ENCODE measurements at regions not wholly inside any gene's neighbourhood (a gene's known extent, or its start where the extent isn't known, plus 50 kb on each side); places are given as distances from the start of the nearest gene placed in this dataset.
A peak's percentile ranks its signal among the peaks of the same experiment; 100 is the strongest.
"Not testable (repeated sequence)": the region's sequence is repeated elsewhere in the genome, so short reads cannot be mapped to it uniquely, and the experiment has no call there.

DNA sequence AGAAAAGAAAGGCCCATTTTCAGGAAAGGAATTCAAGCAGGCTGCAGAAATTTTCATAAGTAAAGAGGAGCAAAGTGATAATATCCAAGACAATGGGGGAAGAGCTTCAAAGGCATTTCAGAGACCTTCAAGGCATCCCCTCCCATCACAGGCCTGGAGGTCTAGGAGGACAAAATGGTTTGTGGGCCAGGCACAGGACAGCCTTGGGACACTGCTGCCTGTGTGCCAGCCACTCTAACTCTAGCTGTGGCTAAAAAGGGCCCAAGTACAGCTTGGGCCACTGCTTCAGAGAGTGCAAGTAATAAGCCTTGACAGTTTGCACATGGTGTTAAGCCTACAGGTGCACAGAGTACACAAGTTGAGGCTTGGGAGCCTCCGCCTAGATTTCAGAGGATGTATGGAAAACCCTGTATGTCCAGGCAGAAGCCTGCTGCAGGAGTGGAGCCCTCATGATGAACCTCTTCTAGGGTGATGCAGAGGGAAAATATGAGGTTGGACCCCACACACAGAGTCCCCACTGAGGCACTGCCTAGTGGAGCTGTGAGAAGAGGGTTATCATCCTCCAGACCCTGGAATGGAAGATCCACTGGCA is 51.8 kb upstream of the ZSWIM5 start:
- DNase-seq (ENCODE audit: low spot score) = no peak

DNA sequence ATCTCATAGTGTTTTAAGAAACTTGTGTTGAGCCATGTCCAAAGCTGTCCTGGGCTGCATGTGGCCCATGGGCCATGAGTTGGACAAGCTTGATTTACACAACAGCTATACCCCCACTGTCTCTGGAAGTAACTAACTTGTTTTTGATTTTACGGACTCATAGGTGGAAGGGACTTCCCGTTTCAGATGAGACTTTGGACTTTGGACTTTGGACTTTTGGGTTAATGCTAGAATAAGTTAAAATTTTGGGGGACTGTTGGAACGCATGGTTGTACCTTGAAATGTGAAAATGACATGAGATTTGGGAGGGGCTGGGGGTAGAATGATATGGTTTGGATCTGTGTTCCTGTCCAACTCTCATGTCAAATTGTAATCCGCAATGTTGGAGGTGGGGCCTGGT is 52.6 kb upstream of the ZSWIM5 start:
- DNase-seq (ENCODE audit: low spot score) = no peak

DNA sequence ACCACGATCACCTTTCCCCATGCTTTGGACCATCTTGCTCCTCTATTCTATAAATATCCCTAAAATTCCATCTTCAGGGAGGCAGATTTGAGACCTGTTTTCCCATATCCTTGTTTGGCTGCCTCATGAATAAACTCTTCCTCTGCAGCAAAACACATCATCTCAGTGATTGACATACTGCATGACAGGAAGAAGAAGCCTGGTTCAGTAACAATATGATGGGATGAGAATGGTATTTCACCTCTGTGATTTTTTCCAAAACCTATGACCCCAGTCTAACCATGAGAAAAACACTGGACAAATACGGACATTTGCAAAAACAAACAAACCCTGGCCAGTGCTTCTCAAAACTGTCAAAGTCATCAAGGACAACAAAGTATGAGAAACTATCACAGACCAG is 53.8 kb upstream of the ZSWIM5 start:
- DNase-seq (ENCODE audit: low spot score) = no peak

DNA sequence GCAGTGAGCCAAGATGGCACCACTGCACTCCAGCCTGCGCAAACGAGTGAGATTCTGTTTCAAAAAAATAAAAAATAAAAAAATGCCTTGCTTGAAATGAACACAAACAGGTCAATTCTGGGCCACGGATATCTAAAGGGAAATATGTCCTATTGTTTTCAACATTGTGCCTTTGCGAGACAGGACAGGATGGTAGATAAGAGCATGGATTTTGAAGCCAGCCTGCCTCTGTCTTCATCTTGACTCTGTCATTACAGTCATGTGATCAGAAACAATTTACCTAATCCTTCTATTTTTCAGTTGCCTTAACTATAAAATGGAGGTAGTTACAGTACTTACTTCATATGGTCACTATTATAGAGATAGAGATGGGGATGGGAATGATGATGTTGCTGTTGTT is 56.7 kb upstream of the ZSWIM5 start:
- no peak for DNase-seq (ENCODE audit: low spot score)

DNA sequence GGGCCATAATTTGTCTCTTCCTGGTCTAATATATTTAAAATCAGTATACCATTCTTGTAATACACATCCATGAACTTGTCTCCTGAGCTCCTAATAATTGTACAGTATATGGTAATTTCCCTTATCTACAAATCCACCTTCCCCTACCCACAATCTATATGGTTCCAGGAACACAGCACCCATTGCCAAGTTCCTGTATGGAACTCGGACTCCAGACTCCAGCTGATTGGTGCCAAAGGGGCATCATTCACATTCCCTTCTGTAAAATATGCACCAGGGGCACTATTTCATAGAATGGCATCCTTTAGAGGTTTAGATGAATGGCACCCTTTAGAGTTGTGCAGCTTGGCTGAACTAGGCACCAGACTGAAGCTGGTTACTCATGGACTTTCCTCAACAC is 58.8 kb upstream of the ZSWIM5 start:
- DNase-seq (ENCODE audit: low spot score) = no peak

DNA sequence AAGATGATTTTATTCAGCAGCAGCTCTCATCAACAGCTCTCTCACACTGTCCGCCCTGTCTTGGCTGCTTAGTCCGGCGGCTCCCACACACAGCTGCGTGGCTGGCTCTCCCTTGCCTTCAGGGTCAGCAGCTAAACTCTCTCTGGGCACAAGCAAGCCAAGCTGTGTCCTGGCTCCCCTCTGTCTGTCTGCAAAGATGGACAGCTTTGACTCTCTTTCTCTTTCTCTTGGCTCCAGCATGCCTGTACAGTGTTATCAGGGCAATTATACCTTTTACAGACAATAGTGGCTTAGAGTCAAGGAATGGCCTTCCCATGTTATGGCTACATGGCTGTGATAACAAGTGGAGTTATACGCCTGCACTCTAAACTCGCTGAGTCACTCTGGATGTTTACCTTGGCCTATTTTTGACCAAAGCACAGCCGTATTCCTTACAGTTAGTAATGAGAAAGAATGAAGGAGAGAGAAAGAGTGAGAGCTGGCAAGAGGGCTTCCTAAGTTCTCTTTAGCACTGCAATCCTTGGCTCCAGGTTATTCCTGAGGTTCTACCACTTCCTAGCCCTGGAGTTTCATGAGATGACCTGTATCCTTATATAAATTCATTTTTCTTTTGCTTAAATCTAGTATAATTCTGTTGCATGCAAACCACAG is 59.9 kb upstream of the ZSWIM5 start:
- DNase-seq (ENCODE audit: low spot score) = peak; percentile 54

DNA sequence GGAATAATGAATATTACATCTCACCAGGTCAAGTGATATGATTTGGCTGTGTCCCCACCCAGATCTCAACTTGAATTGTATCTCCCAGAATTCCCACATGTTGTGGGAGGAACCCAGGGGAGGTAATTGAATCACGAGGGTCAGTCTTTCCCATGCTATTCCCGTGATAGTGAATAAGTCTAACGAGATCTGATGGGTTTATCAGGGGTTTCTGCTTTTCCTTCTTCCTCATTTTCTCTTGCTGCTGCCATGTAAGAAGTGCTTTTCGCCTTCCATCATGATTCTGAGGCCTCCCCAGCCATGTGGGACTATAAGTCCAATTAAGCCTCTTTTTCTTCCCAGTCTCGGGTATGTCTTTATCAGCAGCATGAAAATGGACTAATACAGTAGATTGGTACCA is 58.4 kb upstream of the HPDL start:
- DNase-seq (ENCODE audit: low spot score) = not testable (repeated sequence)

DNA sequence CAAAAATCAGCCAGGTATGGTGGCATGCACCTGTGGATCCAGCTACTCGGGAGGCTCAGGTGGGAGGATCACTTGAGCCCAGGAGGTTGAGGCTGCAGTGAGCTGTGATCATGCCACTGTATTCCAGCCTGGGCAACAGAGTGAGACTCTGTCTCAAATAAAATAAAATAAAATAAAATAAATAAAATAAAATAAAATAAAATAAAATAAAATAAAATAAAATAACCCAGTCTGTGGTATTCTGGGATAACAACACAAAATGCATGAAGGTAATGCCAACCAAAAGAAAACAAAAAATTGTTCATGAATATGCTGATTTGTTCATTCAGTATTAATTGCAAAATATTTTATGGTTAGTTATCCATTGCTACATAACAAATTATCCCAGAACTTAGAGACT is 54.4 kb upstream of the HPDL start:
- not testable (repeated sequence) for DNase-seq (ENCODE audit: low spot score)

DNA sequence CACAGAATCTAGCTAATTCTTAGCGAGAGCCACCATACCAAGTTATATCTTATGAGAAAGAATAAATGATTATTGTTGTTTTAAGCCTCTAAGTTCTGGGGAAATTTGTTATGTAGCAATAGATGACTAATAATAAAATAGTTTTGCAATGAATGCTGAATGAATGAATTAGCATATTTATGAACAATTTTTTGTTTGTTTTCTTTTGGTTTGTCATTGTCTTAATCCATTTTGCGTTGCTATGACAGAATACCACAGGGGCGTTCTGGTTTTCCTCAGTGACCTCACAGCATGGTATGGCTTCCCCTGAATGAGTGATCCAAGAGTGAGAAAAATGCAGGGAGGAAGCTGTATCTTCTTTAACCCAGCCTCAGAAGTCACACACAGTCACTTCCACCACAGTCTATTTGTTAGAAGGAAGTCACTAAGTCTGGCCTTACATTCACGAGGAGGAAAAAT is 53.8 kb upstream of the HPDL start:
- no peak for DNase-seq (ENCODE audit: low spot score)

DNA sequence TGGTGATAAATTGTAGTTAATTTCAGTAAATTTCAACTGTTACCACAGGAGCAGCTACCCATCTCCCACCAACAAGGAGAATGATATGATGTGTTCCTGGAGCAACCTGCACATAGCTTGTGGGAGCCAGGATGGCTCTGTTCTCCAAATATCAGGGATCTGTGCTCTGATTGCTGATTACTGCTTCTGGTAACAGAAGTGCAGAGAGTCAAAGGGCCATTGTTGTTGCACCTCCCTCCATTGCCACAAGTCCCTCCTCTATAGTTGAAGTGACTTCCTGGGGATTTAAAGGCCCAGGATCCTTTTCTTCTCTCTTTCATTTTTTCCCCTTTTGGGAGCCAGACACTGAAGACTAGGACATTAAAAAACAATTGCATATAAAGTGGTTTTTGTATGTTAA is 51.6 kb upstream of the HPDL start:
- DNase-seq (ENCODE audit: low spot score) = no peak
